ACC112 (cell line): ENCODE measurements at regions not wholly inside any gene's neighbourhood (a gene's known extent, or its start where the extent isn't known, plus 50 kb on each side); places are given as distances from the start of the nearest gene placed in this dataset.
A peak's percentile ranks its signal among the peaks of the same experiment; 100 is the strongest.

Source experiments
- H2AFZ ChIP-seq: fragments of 200-600 bp; sonication (generic); one replicate; pipeline ENCODE4 v1.6.0; 2017; ENCODE audit warnings: antibody characterized with exemption, low read length; ENCODE audit not compliant: unreplicated experiment
- H3K27ac ChIP-seq: fragments of 200-600 bp; sonication (generic); 2 replicates; pipeline ENCODE4 v1.5.1; 2014; ENCODE audit warnings: low read depth, mild to moderate bottlenecking, antibody characterized with exemption, low read length, moderate library complexity
- H3K27me3 ChIP-seq: fragments of 200-600 bp; sonication (generic); 2 replicates; pipeline ENCODE4 v1.6.1; 2014; ENCODE audit warnings: mild to moderate bottlenecking, antibody characterized with exemption, low read length, moderate library complexity, mixed read lengths; ENCODE audit not compliant: insufficient read depth
- H3K36me3 ChIP-seq: fragments of 200-600 bp; sonication (generic); 2 replicates; pipeline ENCODE4 v1.6.1; 2016; ENCODE audit warnings: mild to moderate bottlenecking, antibody characterized with exemption, low read length, moderate library complexity, mixed read lengths; ENCODE audit not compliant: insufficient read depth
- H3K4me1 ChIP-seq: fragments of 200-600 bp; sonication (generic); one replicate; pipeline ENCODE4 v1.6.1; 2016; ENCODE audit warnings: low read length, mixed read lengths; ENCODE audit not compliant: insufficient read depth, unreplicated experiment, control insufficient read depth
- H3K4me3 ChIP-seq: fragments of 200-600 bp; sonication (generic); 2 replicates; pipeline ENCODE4 v1.5.1; 2014; ENCODE audit warnings: mild to moderate bottlenecking, low read depth, low read length
- H3K79me2 ChIP-seq: fragments of 200-600 bp; sonication (generic); one replicate; pipeline ENCODE4 v1.6.0; 2016; ENCODE audit warnings: low read length; ENCODE audit not compliant: control insufficient read depth, unreplicated experiment, insufficient read depth

DNA sequence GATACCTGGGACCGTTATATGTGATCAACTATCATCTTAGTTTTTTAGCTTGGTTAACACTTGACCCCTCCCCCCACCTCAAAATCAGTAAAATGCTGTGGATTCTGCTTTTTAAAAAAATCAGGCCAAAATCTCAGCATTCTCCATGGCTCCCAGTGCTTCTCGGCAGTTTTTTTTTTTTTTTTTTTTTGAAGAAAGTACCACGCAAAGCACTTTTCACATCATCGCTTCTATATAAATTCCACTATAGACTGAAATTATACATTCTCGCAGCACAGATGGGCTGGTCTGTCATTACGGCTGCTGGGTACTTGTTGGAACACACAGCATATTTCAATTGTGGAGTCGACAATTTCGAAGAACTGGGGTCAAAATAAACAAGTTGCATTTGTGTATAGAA lies 67.7 kb upstream of the PPARA start:
- Histone ChIP-seq H3K79me2 (peaks cover 96% of the 10 kb centered on the region), H3K4me1 (peaks cover 54% of the 10 kb centered on the region), H3K27me3 (no peaks in the 10 kb centered on the region), H3K27ac (peak overlapping the region; percentile 92), H3K4me3 (peak overlapping the region; percentile 96), H2AFZ (no peak overlapping the region), H3K36me3 (peaks cover 7% of the 10 kb centered on the region; the same call in 1 of the 2 replicates)

DNA sequence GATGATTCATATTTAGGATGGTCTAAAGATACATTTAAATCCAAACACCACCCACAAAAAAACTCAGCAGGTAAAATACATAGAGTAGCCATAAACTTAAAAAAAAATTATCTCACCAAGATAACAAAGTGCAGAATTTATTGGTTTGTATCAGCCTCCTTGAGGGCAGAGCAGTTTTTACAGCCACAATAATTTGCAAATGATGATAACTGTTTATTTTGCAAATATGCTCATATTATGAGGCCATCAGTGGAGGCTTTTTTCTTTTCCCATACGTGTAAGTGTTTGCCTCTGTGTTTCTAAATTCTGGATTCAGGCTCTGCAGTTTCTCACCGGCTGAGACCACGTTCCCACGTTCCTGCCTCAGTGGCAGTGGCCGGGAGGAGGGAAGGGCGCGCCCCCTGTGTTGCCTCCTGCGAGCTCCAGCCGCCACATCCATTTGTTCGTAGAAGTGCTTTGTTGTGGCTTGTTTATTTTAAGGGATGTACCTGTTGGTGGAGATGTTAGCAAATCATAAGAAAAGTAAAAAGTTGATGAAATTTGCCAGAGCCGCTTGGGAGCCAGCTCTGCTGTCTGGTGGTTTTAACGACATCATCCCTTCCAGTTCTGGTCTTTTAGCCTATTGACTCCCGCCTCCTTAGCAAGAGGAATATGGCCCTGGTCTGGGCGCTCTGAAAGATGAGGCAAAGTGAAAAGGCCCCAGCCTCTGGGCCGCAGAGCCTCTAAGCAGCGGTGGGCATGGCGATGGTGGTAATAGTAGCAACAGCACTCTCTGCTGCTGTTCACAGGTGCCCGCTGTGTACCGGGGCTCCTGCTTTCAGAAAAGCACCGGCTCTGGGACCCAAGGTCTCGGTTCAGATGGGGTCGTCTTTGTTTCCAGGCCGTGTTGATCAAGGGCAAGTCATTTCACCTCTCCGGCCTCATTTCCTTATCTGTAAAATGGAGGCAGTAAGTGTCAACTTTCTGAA lies 66.7 kb upstream of the PPARA start:
- peaks cover 94% of the 10 kb centered on the region for H3K79me2 ChIP-seq
- peaks cover 7% of the 10 kb centered on the region; the same call in 1 of the 2 replicates for H3K36me3 ChIP-seq
- H3K4me1 ChIP-seq: peaks cover 57% of the 10 kb centered on the region
- peak overlapping the region; percentile 92 for H3K27ac ChIP-seq
- H3K4me3 ChIP-seq: peak overlapping the region; percentile 96
- H3K27me3 ChIP-seq: no peaks in the 10 kb centered on the region
- H2AFZ ChIP-seq: no peak overlapping the region

DNA sequence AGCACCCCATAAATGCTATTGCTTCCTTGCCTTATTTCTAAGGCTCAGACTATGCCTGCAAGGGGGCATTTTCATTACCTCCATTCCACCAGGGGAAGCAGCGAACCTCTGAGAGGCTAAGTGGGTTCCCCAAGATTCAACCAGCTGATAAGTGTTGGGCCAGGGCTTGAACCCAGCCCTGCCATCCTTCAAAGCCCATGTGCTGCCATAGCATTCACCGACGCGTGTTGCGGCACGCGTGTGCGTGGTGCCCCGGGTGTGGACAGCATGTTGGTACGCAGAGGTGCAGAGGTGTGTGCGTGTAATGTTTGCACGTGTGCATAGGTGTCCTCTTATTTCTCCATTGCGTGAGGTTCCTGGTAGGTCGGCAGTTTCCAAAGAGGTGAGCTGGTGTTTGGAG lies 66.0 kb upstream of the PPARA start:
- peaks cover 59% of the 10 kb centered on the region for H3K4me1 ChIP-seq
- peaks cover 94% of the 10 kb centered on the region for H3K79me2 ChIP-seq
- no peak overlapping the region for H2AFZ ChIP-seq
- peaks cover 7% of the 10 kb centered on the region; the same call in 1 of the 2 replicates for H3K36me3 ChIP-seq
- no peaks in the 10 kb centered on the region for H3K27me3 ChIP-seq
- peak overlapping the region; percentile 96 for H3K4me3 ChIP-seq
- H3K27ac ChIP-seq: peak overlapping the region; percentile 92

DNA sequence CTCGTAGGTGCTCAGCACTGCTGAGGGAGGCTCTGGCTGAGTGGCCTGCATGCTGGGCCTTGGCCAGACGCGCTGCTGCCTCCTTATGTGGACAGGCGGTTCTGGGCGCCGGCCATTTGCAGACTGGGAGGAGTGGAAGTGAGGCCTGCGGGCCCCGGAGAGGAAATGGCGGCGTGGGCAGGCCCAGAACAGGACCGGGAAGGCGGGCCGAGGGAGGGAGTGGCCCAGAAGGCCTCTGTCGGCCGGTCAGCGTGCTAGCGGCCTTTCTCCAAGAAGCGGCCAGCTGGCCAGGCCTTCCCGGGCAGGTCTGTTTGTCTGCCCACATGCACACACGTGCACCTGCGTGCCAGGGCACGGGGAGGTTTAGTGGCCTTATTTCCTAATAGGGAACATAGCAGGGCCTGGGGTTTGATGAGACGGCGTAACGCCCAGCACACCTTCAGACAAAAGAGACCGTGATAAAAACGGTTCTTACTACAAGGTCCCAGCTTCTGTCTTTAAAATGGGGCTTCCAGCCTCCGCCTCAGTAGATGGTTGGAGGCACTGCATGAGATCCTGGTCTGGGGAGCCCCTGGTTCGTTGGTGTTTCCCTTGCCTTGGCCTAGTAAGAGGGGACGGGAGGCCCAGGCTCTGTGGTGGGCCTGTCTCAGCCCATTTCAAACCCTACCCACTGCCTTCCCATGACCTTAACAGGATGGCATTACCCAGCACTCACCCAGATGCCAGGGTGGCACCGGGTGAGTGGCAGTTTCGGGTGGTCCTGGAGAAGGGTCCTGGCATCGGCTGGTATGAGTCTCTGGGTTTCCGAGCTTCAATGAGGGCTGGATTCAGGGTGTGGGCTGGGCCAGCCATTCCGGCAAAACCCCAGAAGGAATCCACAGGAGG lies 65.1 kb upstream of the PPARA start:
- peaks cover 63% of the 10 kb centered on the region for H3K4me1 ChIP-seq
- H3K36me3 ChIP-seq: peaks cover 7% of the 10 kb centered on the region; the same call in 1 of the 2 replicates
- H2AFZ ChIP-seq: no peak overlapping the region
- peak overlapping the region; percentile 92 for H3K27ac ChIP-seq
- H3K4me3 ChIP-seq: peak overlapping the region; percentile 96
- peaks cover 97% of the 10 kb centered on the region for H3K79me2 ChIP-seq
- H3K27me3 ChIP-seq: no peaks in the 10 kb centered on the region

DNA sequence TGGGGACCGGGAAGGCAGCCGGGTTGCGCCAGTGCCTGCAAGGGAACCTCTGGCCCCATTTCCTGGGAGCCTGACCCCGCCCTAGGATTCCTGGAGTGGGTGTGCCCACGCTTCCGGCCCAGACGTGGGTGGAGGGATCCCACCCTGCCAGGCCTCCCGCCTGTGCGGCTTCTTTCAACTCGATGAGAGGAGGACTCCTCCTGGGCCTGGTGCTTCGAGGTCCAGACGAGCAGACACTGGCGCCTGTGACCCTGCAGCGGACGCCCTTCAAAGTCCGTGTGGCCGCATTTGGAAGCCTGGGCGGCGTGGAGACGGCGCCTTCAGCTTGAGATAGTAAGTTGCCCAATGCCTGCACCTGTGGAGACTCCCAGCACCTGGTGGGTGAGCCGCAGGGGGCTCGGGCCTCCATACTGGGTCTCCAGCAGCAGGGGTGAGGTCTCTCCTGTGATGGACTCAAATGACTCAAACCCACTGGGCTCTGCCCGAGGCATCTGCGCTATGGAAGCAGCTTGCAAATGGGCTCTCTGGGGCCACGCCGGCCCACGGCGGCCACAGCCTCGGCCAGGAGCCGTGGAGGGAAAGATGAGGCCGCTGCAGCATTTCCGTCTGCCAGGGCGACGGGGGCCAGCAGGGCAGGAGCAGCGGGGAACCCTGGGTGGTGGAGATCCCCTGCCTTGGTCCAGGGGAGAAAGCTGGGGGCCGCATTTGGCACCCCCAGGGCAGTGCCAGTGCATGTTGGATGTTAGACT lies 64.3 kb upstream of the PPARA start:
- Histone ChIP-seq H3K27ac (peak overlapping the region; percentile 92), H3K27me3 (no peaks in the 10 kb centered on the region), H3K36me3 (peaks cover 7% of the 10 kb centered on the region; the same call in 1 of the 2 replicates), H3K79me2 (peaks cover 98% of the 10 kb centered on the region), H2AFZ (no peak overlapping the region), H3K4me1 (peaks cover 70% of the 10 kb centered on the region), H3K4me3 (peak overlapping the region; percentile 96)

DNA sequence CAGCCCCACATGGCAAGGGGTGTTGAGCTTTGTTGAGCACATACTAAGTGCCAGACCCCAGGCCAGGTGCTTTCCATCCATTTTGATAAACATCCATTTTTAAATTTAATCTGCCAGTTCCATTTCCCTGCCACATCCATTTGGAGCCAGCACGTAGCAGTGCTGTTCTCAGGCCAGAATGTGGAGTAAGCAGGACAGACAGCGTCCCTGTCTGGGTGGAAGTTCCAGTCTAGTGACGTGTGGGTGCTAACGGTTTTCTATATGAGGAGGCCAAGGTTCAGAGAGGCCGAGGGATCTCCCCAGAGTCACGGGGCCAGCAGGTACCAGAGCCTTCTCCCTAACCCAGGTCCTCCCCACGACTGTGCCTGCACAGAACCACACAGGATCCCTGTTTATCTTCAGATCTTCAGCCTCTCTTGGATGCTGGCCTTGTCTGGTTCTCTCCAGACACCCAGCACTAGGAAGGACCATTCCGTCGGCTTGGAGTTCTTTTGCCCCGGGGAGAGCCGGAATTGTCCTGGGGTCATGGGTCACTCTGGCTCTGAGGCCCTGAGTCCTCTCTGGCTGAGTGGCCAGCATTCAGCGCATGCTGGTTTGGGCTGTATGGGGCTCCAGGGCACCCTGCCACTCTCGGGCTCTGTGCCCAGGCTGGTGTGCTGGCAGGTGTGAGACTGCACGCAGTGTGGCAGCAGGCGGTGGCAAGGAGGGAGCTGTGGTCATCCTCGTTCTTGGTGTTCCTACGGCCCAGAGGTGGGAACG lies 63.6 kb upstream of the PPARA start:
- Histone ChIP-seq H3K36me3 (peaks cover 1% of the 10 kb centered on the region; the same call in 1 of the 2 replicates), H3K4me1 (peaks cover 73% of the 10 kb centered on the region), H2AFZ (no peak overlapping the region), H3K27me3 (no peaks in the 10 kb centered on the region), H3K79me2 (peaks cover 98% of the 10 kb centered on the region), H3K27ac (peak overlapping the region; percentile 92), H3K4me3 (peak overlapping the region; percentile 96)

DNA sequence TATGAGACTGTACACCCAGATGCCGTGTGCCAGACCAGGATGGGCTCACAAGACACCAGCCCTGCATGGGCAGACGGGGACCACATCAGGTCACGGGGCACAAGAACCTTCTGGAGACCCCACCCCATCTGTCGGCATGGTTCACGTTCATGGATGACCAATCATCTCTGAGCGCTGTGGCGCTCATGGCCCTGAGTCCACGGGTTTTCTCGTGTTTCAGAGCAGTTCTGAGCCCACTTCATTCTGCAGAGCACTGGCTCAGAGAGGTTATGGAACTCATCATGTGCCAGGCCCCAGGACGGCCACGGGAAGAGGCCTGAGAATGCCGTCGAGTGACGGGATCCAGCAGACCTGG lies 63.0 kb upstream of the PPARA start:
- peak overlapping the region; percentile 92 for H3K27ac ChIP-seq

DNA sequence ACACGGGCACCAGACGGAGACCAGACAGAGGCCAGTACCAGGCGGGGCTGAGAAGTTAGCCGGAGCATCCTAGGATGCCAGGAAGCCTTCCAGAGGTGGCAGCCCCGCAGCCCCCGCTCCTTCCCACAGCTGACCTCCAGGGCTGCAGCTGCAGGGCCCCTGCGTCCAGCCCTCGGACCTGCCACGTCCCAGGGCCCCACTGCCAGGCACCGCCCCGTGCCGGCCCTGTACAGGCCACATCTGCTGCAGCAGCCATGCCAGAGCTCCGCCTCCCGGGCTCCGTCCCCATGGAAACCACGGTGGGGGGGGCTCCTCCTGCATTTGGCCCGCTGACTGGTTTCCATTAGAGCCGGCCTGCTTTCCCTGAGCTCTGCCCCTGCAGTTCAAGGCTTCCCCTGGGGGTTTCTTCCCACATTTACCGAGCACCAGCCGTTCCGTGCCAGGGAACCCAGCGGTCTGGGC lies 62.5 kb upstream of the PPARA start:
- no peaks in the 10 kb centered on the region for H3K27me3 ChIP-seq
- peaks cover 78% of the 10 kb centered on the region for H3K4me1 ChIP-seq
- H3K79me2 ChIP-seq: peaks cover 98% of the 10 kb centered on the region
- H3K27ac ChIP-seq: peak overlapping the region; percentile 92
- H3K4me3 ChIP-seq: peak overlapping the region; percentile 96
- H3K36me3 ChIP-seq: peaks cover 5% of the 10 kb centered on the region; the same call in 1 of the 2 replicates
- H2AFZ ChIP-seq: no peak overlapping the region

More for the DNA sequence above, 63.0 kb upstream of the PPARA start:
- H3K27me3 ChIP-seq: no peaks in the 10 kb centered on the region
- no peak overlapping the region for H2AFZ ChIP-seq
- H3K36me3 ChIP-seq: peaks cover 5% of the 10 kb centered on the region; the same call in 1 of the 2 replicates
- H3K79me2 ChIP-seq: peaks cover 98% of the 10 kb centered on the region
- H3K4me1 ChIP-seq: peaks cover 78% of the 10 kb centered on the region
- H3K4me3 ChIP-seq: peak overlapping the region; percentile 96

DNA sequence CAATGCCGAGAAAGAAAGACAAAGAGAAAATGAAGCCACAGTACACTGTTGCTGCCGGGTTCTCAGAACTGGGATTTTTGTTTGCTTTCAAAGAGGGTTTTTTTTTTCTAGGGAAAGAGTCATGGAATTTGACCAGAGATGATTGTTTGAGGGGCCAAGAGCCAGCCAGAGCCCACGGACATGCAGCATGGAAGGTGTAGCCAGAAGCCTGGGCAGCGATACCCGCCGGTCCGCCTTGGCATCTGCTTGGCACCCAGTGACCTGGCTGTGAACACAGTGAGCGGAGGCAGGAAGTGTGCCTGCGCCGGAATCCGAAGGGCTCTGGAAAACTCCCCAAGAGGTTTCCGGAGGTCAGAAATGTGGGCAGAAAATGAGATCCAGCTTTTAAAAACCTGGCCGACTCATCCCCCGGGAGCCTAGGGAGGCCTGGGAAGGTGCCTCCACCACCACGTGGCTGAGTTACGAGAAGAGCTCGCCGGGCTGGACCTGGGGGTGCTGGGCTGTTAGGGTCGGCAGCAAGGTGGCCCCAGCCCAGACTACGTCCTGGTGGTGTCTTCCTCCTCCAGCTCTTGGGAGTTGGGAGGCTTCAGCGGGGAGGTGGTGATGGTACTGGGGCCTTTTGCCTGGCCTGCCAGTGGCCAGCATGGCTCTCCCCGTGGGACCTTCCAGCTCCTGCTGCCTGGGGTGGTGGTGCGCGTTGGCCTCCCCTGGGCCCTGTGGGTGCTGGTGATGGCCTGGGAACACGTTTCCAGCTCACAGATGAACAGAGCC lies 61.6 kb upstream of the PPARA start:
- peak overlapping the region; percentile 67 for H3K4me3 ChIP-seq
- no peak overlapping the region for H2AFZ ChIP-seq
- H3K27ac ChIP-seq: peak overlapping the region; percentile 92
- no peaks in the 10 kb centered on the region for H3K27me3 ChIP-seq
- peaks cover 5% of the 10 kb centered on the region; the same call in 1 of the 2 replicates for H3K36me3 ChIP-seq
- H3K4me1 ChIP-seq: peaks cover 76% of the 10 kb centered on the region
- H3K79me2 ChIP-seq: peaks cover 98% of the 10 kb centered on the region
